ENCODE measurements at regions not wholly inside any gene's neighbourhood (a gene's known extent, or its start where the extent isn't known, plus 50 kb on each side); places are given as distances from the start of the nearest gene placed in this dataset.

GRCh38 chr15:69740684-69741083 is 288.1 kb downstream of the RPLP1 start:
- peaks cover 53% of the 10 kb centered on the region for H3K27me3 ChIP-seq (ENCODE audit: control insufficient read depth, extremely low read depth, insufficient read depth, low read length)
- no peaks in the 10 kb centered on the region for H3K9me3 ChIP-seq (ENCODE audit: control insufficient read depth, low read depth, low read length)
- FAIRE-seq: no peak
- dilution Hi-C loops (cut with MboI; ENCODE audit: extremely low pct_ligation_motif_present, low sequenced_read_pairs): no loop called here
- H3K79me2 ChIP-seq (ENCODE audit: control insufficient read depth, insufficient read depth, low read length): no peaks in the 10 kb centered on the region
- no peak overlapping the region for H3K4me2 ChIP-seq (ENCODE audit: control insufficient read depth, extremely low read depth, insufficient read depth, low read depth, low read length)
- H3K4me1 ChIP-seq (ENCODE audit: control insufficient read depth, extremely low read depth, insufficient read depth, low read length): no peaks in the 10 kb centered on the region
- no peak overlapping the region for H3K27ac ChIP-seq (ENCODE audit: control insufficient read depth, insufficient read depth, low read length)
- DNase-seq (ENCODE audit: low read depth, low spot score): no peak
- H3K36me3 ChIP-seq (ENCODE audit: control insufficient read depth in 2 of 2, extremely low read depth in 1 of 2, insufficient read depth in 2 of 2, low read length in 2 of 2): no peaks in the 10 kb centered on the region
- H3K9me1 ChIP-seq (ENCODE audit: control insufficient read depth, extremely low read depth, insufficient read depth, low read length): no peaks in the 10 kb centered on the region
- no peak overlapping the region for H3K4me3 ChIP-seq (ENCODE audit: control insufficient read depth in 2 of 3, extremely low read depth in 1 of 3, insufficient read depth in 2 of 3, low read depth in 1 of 3, low read length in 3 of 3)
- H4K20me1 ChIP-seq (ENCODE audit: control insufficient read depth, extremely low read depth, insufficient read depth, low read length): no peaks in the 10 kb centered on the region
- no peak overlapping the region for H3K9ac ChIP-seq (ENCODE audit: control insufficient read depth, extremely low read depth, insufficient read depth, low read length)
- no peak overlapping the region for H2AFZ ChIP-seq (ENCODE audit: control insufficient read depth, low read length)
- no peak for TF ChIP-seq EZH2 (IDR thresholded peaks at IDR 0.05; ENCODE audit: low read length)

- Histone ChIP-seq H3K9me1 (ENCODE audit: control insufficient read depth, extremely low read depth, insufficient read depth, low read length) (no peaks in the 10 kb centered on the region), H3K27me3 (ENCODE audit: control insufficient read depth, extremely low read depth, insufficient read depth, low read length) (peaks cover 53% of the 10 kb centered on the region), H3K79me2 (ENCODE audit: control insufficient read depth, insufficient read depth, low read length) (no peaks in the 10 kb centered on the region), H3K4me3 (ENCODE audit: control insufficient read depth in 2 of 3, extremely low read depth in 1 of 3, insufficient read depth in 2 of 3, low read depth in 1 of 3, low read length in 3 of 3) (no peak overlapping the region), H3K9me3 (ENCODE audit: control insufficient read depth, low read depth, low read length) (no peaks in the 10 kb centered on the region), H3K9ac (ENCODE audit: control insufficient read depth, extremely low read depth, insufficient read depth, low read length) (no peak overlapping the region), H3K4me1 (ENCODE audit: control insufficient read depth, extremely low read depth, insufficient read depth, low read length) (no peaks in the 10 kb centered on the region), H2AFZ (ENCODE audit: control insufficient read depth, low read length) (no peak overlapping the region), H3K27ac (ENCODE audit: control insufficient read depth, insufficient read depth, low read length) (no peak overlapping the region), H4K20me1 (ENCODE audit: control insufficient read depth, extremely low read depth, insufficient read depth, low read length) (no peaks in the 10 kb centered on the region), H3K36me3 (ENCODE audit: control insufficient read depth in 2 of 2, extremely low read depth in 1 of 2, insufficient read depth in 2 of 2, low read length in 2 of 2) (no peaks in the 10 kb centered on the region), H3K4me2 (ENCODE audit: control insufficient read depth, extremely low read depth, insufficient read depth, low read depth, low read length) (no peak overlapping the region)
- no peak for TF ChIP-seq CTCF (optimal IDR thresholded peaks at IDR 0.05 in 1 of 3, IDR thresholded peaks at IDR 0.05 in 1 of 3, conservative IDR thresholded peaks at IDR 0.05 in 1 of 3; ENCODE audit: extremely low read depth in 1 of 3, insufficient read depth in 2 of 3, low read length in 3 of 3)
- TF ChIP-seq EZH2 (IDR thresholded peaks at IDR 0.05; ENCODE audit: low read length): no peak
- no peak for FAIRE-seq
- no peak for DNase-seq (ENCODE audit: low read depth, low spot score)
- dilution Hi-C loops (cut with MboI; ENCODE audit: extremely low pct_ligation_motif_present, low sequenced_read_pairs): no loop called here
These were observed 289.7 kb downstream of the RPLP1 start for GRCh38 chr15:69742361-69742760.

DNA sequence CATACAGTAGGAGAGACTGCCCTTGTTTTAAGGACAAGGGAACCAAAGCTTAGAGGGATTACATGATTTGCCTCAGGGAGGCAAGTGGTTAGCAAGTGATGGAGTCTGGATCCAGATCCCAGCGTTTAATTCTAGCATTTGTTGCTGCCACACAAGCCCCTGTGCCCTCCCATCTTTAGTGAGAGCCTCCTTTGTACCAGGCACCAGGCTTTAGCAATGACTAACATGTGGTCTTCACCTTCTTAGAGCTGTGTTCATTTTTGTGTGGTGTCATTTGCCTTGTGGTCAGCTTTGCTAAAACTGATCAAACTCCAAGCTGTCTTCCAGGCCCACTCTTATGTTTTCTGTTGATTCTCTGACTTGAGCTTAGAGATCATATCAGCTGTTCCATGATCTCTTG is 290.5 kb downstream of the RPLP1 start:
- dilution Hi-C loops (cut with MboI; ENCODE audit: extremely low pct_ligation_motif_present, low sequenced_read_pairs): no loop called here
- Histone ChIP-seq H3K27ac (ENCODE audit: control insufficient read depth, insufficient read depth, low read length) (no peak overlapping the region), H3K36me3 (ENCODE audit: control insufficient read depth in 2 of 2, extremely low read depth in 1 of 2, insufficient read depth in 2 of 2, low read length in 2 of 2) (no peaks in the 10 kb centered on the region), H3K79me2 (ENCODE audit: control insufficient read depth, insufficient read depth, low read length) (no peaks in the 10 kb centered on the region), H3K9me1 (ENCODE audit: control insufficient read depth, extremely low read depth, insufficient read depth, low read length) (no peaks in the 10 kb centered on the region), H3K27me3 (ENCODE audit: control insufficient read depth, extremely low read depth, insufficient read depth, low read length) (peaks cover 55% of the 10 kb centered on the region), H3K4me1 (ENCODE audit: control insufficient read depth, extremely low read depth, insufficient read depth, low read length) (no peaks in the 10 kb centered on the region), H3K4me2 (ENCODE audit: control insufficient read depth, extremely low read depth, insufficient read depth, low read depth, low read length) (no peak overlapping the region), H2AFZ (ENCODE audit: control insufficient read depth, low read length) (no peak overlapping the region), H4K20me1 (ENCODE audit: control insufficient read depth, extremely low read depth, insufficient read depth, low read length) (no peaks in the 10 kb centered on the region), H3K4me3 (ENCODE audit: control insufficient read depth in 2 of 3, extremely low read depth in 1 of 3, insufficient read depth in 2 of 3, low read depth in 1 of 3, low read length in 3 of 3) (no peak overlapping the region), H3K9me3 (ENCODE audit: control insufficient read depth, low read depth, low read length) (no peaks in the 10 kb centered on the region), H3K9ac (ENCODE audit: control insufficient read depth, extremely low read depth, insufficient read depth, low read length) (no peak overlapping the region)
- FAIRE-seq: no peak
- TF ChIP-seq CTCF (optimal IDR thresholded peaks at IDR 0.05 in 1 of 3, IDR thresholded peaks at IDR 0.05 in 1 of 3, conservative IDR thresholded peaks at IDR 0.05 in 1 of 3; ENCODE audit: extremely low read depth in 1 of 3, insufficient read depth in 2 of 3, low read length in 3 of 3): no peak
- TF ChIP-seq EZH2 (IDR thresholded peaks at IDR 0.05; ENCODE audit: low read length): no peak
- no peak for DNase-seq (ENCODE audit: low read depth, low spot score)

All from keratinocyte (primary cell).